ENCODE measurements at regions not wholly inside any gene's neighbourhood (a gene's known extent, or its start where the extent isn't known, plus 50 kb on each side); places are given as distances from the start of the nearest gene placed in this dataset.
A peak's percentile ranks its signal among the peaks of the same experiment; 100 is the strongest.

DNA sequence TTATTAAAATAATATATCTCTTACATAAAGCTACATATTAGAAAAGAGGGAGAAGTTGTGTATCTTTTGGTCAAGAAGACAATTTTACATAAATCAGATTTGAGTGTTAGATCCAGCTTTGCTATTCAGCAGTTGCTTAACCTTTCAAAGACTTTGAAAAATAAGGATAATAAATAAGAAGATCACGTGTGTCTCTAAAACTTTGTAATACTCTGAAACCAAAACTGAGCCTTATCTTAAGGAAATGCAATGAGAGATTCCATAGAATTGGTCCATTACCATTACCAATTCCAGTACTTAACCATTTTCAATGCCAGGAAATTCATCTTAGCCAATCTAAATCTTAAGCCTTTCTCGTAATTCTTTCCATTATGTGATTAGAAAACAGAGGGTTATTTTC lies 89.2 kb upstream of the COL5A2 start:
- no peak for DNase-seq

DNA sequence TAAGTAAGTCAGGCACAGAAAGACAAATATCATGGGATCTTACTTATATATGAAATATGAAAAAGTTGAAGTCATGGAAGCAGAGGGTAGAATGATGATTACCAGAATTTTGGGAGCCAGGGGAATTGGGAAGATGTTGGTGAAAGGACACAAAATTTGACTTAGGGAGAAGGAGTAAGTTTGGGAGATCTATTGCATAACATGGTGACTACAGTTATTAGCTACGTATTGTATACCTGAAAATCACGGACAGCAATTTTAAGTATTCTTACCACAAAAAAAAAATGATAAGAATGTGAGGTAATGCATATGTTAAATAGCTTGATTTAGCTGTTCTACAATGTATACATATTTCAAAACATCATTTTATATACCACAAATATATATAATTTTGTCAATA lies 94.2 kb upstream of the COL5A2 start:
- DNase-seq, result no peak

- DNase-seq, result no peak
These were observed 94.8 kb upstream of the COL5A2 start for GRCh38 chr2:189274361-189274760.

GRCh38 chr2:189276277-189276676 lies 96.7 kb upstream of the COL5A2 start:
- DNase-seq, result no peak

- no peak for DNase-seq
These were observed 101.6 kb upstream of the COL5A2 start for GRCh38 chr2:189281201-189281600.

DNA sequence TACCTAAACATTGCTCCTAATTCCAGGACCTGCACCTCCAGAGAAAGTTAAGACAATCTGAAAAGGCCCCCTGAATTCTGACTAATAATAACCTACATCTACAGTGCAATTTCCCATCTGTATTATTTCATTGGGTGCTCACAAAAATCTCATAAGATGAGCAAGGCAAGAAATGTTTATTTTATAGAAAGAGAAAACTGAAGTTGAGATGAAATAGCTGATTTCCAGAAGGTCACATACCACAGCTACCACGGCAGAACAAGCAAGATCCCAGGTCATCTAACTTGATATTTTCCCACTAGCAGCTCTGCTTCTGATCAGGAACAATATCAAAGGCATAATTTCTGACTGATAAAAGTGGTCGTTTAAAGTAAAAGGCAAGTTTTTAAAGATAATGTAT lies 105.8 kb upstream of the COL5A2 start:
- DNase-seq, result no peak

DNA sequence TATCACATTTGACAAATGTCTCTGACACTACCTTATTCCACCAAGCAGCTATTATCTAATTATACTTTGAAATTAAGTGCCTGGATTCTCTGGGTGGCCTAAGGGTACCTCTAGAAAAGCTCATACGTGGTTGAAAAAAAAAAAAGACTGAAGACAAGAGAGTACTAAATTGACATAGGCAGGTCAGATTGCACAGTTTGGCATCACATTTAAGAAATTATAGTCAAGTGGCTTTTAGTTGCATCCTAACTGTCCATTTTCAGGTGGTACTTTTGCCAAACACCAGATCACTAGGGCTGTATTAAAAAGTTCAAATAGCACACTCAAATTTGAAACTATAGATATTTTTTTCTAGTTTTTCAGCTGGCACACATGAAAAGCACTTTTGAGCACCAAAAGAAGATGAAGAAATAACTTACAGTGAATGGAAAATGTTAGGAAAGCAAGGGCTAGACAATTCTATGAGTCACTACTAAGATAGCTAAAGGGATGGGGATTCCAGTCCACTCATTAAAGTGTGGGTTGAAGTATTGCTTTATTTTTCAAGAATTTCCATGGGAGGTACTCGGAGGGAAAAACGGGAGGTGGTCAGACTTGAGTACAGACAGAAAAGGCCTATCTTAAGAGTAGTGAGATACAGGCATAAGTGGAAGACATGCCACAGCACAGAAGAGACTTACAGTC lies 106.5 kb upstream of the COL5A2 start:
- DNase-seq, result no peak

- DNase-seq, result no peak
These were observed 107.8 kb upstream of the COL5A2 start for GRCh38 chr2:189287363-189287762.

DNA sequence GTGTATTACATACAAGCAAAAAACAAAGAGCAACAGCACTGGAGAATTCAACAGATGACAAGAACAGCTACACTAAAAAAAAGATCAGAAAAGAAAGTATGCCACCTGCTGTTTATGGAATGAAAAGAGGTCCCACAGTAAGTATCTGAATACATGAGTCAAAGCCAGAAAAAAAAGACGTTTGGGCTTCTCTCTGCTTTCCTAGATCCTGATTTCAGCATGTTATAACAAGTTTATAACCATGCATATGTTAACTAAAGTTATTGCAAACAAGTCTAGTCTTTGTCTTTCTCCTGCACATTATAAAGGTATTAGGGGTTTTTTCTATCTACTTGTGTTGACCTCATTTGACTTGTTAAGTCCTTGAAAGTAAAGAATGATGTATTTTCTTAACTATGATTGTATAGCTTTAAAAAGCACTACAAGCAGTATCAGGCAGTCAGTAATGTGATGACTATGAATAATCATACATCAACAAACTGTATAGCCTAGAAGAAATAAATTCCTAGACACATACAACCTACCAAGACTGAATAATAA lies 108.5 kb upstream of the COL5A2 start:
- DNase-seq, result peak; percentile 53

GRCh38 chr2:189291460-189291859 lies 111.9 kb upstream of the COL5A2 start:
- DNase-seq, result no peak

GRCh38 chr2:189293164-189293563 lies 113.6 kb upstream of the COL5A2 start:
- no peak for DNase-seq

DNA sequence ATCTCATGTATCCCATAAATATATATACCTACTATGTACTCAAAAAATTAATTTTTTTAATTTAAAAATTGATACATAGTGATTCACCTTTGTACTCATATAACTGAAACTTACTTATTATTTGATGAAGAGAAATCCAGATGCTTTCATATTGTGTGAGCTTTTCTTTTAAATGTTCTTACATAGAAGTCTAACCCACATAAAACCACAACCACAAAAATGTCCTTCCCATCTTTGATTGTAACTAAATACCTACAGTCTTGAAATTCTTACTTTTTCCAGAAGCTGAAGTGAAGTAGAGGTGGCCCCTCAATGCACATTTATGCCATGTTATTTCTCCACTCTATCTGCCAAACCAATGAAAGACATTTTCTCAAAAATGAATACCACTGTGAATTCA lies 117.9 kb upstream of the COL5A2 start:
- no peak for DNase-seq

DNA sequence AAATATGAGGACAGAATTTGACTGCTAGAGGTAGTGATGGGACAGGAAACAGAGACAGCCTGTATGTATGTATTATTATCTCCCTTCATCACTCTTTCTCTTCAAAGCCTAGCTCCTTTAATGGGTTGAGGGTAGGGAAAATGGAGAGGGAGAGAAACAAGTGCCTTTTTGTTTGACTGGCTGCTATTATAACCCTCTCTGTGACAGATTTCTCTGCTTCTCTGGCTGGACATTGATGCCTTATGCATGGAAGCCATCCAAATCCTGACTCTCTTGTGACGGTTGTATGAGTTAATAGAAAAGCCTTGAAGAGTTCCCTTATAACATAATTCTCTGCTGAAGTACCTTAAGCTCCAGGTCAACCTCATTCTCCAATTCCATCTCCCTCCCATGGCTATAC lies 118.5 kb upstream of the COL5A2 start:
- no peak for DNase-seq

DNA sequence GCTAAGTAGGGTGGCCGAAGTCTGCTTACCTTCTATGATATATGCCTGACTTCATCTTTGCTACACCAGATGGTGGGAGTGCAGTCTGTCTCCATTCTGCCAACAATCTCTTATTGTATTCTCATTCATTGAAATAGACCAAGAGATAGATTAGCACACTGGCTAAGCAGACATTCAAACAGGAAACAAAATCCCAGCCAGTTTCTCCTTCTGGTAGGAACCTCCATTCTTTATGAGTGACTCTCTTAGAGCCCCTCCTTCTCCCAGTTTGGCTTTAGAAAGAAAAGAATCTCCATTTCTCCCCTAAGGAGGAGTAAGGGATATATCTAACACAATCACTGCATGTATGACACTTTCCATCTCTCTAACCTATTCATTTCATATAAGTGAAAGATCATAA lies 118.9 kb upstream of the COL5A2 start:
- no peak for DNase-seq

GRCh38 chr2:189299974-189300373 lies 120.4 kb upstream of the COL5A2 start:
- no peak for DNase-seq

DNA sequence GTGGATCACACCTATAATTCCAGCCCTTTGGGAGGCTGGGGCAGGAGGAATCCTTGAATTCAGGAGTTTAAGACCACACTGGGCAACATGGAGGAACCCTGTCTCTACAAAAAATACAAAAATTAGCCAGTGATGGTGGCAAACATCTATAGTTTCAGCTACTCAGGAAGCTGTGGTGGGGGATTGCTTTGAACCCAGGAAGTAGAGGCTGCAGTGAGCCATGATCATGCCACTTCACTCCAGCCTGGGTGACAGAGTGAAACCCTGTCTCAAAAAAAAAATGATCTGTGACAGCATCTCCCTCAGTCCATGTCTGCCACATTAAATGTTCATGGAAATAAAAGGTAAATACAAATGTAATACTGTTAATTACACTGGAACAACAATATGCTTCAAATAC lies 121.4 kb upstream of the COL5A2 start:
- DNase-seq, result no peak

DNA sequence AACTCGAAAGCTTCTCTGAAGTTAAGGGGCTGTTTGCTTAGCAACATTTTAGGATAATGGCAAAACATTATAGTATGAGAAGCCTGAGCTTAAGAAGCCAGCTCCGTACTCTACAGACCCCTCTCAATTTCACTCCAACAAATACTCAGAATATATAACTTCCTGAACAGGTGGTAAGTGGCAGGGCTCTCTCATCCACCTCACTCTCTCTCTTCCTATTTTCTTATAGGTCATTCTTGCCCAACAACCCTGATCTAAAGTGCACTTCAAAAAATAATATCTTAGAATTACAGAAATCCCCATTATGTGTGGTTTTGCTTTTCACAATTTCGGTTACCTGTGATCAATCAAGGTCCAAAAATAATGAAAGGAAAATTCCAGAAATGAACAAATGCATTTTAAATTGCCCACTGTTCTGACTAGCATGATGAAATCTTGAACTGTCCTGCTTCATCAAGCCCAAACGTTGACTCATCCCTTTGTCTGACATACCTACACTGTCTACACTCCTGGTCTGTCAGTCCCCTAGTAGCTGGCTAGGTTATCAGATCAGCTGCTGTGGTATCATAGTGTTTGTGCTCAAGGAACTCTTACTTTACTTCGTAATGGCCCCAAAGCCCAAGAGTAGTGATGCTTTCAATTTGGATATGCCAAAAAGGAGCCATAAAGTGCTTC lies 122.8 kb upstream of the COL5A2 start:
- DNase-seq, result no peak

DNA sequence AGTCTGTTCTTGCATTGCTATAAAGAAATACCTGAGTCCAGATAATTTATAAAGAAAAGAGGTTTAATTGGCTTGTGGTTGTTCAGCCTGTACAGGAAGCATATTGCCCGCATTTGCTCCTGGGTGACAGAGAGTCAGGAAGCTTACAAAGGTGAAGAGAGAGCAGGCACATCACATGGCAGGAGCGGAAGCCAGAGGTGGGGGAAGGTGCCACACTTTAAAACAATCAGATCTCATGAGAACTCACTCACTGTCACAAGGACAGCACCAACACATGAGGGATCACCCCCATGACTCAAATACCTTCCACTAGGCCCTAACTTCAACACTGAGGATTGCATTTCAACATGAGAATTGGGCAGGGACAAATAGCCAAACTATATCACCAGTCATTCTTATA lies 124.8 kb upstream of the COL5A2 start:
- no peak for DNase-seq

- no peak for DNase-seq
These were observed 125.9 kb upstream of the COL5A2 start for GRCh38 chr2:189305291-189305943.

GRCh38 chr2:189306525-189306924 lies 127.0 kb upstream of the COL5A2 start:
- no peak for DNase-seq

- DNase-seq, result no peak
These were observed 128.7 kb upstream of the COL5A2 start for GRCh38 chr2:189308056-189308790.

DNA sequence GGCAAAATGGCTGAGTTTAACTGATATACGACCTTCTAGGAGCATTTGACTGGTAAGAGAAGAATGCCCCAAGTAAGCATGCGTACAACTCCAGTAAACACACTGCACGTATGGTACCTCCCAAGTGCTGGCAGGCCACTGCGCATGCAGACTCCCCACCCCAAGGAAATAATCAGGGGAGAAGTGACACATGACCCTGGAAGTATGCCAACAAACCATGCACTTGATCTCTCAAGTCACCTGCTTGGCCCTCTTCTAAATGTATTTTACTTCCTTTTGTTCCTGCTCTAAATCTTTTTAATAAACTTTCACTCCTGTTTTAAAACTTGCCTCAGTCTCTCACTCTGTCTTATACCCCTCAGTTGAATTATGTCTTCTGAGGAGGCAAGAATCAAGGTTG lies 129.8 kb upstream of the COL5A2 start:
- peak; percentile 19 for DNase-seq

- DNase-seq, result no peak
These were observed 129.1 kb upstream of the WDR75 start for GRCh38 chr2:189312211-189312610.
